Mucosa of rectum (tissue), 2 donors: ENCODE measurements at regions not wholly inside any gene's neighbourhood (a gene's known extent, or its start where the extent isn't known, plus 50 kb on each side); places are given as distances from the start of the nearest gene placed in this dataset.

Source experiments
- H3K27ac ChIP-seq, 2 donors: one replicate each; pipeline ENCODE4 v1.7.0; 2013; ENCODE audit warnings: inconsistent platforms in 2 of 2, low read depth in 2 of 2, low read length in 2 of 2
- H3K27me3 ChIP-seq, 2 donors: one replicate each; pipeline ENCODE4 v1.7.0; 2013; ENCODE audit warnings: low read length in 2 of 2; ENCODE audit not compliant: control insufficient read depth in 2 of 2, insufficient read depth in 2 of 2
- H3K36me3 ChIP-seq, 2 donors: one replicate each; pipeline ENCODE4 v1.7.0; 2013; ENCODE audit warnings: low read length in 2 of 2; ENCODE audit not compliant: control insufficient read depth in 2 of 2, insufficient read depth in 2 of 2
- H3K4me1 ChIP-seq, 2 donors: one replicate each; pipeline ENCODE4 v1.7.0; 2013; ENCODE audit warnings: low read length in 2 of 2, mild to moderate bottlenecking in 1 of 2; ENCODE audit not compliant: control insufficient read depth in 2 of 2, insufficient read depth in 2 of 2
- H3K4me3 ChIP-seq, 2 donors: one replicate each; pipeline ENCODE4 v1.7.0; 2013; ENCODE audit warnings: low read length in 2 of 2
- H3K9ac ChIP-seq, 2 donors: one replicate each; pipeline ENCODE4 v1.7.0; 2013; ENCODE audit warnings: low read length in 2 of 2, low read depth in 1 of 2, mild to moderate bottlenecking in 1 of 2
- H3K9me3 ChIP-seq, 2 donors: one replicate each; pipeline ENCODE4 v1.7.0; 2013; ENCODE audit warnings: low read length in 2 of 2; ENCODE audit not compliant: control insufficient read depth in 2 of 2
- donor health status: healthy.
- donor health status: Normal muscosa, but diverticular disease.

DNA sequence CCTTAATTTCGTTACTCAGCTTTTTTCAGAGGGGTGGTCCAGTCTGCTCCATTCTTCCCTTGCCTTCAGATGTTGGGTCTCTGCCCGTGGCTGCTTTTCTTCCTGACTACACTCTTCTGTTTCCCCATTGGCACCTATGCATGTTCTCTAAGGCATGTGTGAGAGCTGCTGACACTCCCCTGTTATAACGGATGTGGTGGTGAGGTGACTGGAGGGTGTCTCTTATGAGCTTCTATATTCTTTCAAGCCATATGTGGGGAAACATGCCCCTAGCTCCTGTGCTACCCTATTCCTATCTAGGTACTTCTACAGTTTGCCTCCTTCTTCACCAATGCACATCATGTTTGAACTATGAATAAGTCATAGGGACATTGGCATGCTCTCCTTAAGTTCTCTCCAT lies 643.2 kb downstream of the RPL10L start:
- Histone ChIP-seq H3K27ac (no peak overlapping the region), H3K9me3 (no peaks in the 10 kb centered on the region), H3K27me3 (no peaks in the 10 kb centered on the region), H3K4me1 (no peaks in the 10 kb centered on the region), H3K36me3 (no peaks in the 10 kb centered on the region), H3K4me3 (no peak overlapping the region), H3K9ac (no peak overlapping the region)

DNA sequence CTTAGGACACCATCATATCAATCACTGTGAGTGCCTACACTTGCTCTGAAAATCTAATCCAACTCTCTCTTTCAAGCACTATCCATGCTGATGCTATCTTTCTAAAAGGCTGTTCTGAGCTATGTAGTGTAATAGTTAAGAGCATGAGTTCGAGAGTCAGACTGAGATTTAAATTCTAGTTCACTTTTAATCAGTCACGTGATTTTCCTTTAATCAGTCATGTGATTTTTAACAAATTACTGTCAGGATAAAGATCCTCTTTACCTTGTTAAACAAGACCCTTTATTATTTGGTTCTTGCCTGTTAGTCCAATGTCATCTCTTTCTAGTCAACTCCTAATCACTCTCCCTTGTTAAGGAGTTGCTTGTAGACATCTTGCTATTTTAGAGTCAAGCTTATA lies 653.0 kb downstream of the RPL10L start:
- Histone ChIP-seq H3K27me3 (no peaks in the 10 kb centered on the region), H3K27ac (no peak overlapping the region), H3K36me3 (no peaks in the 10 kb centered on the region), H3K4me1 (no peaks in the 10 kb centered on the region), H3K4me3 (no peak overlapping the region), H3K9me3 (no peaks in the 10 kb centered on the region), H3K9ac (no peak overlapping the region)

DNA sequence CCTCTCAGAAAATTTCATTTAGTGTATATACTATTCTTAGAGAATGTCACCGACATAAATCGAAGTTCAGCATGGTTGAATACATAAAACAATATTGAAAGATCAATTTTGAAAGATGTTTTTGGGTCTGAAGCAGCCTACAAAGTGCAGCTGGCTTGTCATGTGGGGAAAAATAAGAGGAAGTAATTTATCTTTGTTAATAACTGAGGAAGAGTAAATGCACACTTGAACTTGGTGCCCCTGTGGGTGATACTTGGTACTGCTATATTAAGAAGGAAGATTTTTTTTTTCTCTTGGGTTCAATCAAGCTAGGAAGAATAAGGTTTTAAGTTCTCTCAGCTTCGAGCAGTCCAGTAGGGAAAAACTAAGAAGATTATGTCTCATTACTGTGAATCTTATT lies 661.3 kb downstream of the RPL10L start:
- H3K9ac ChIP-seq = no peak overlapping the region
- H3K4me1 ChIP-seq = no peaks in the 10 kb centered on the region
- no peaks in the 10 kb centered on the region for H3K36me3 ChIP-seq
- H3K9me3 ChIP-seq = no peaks in the 10 kb centered on the region
- H3K27me3 ChIP-seq = no peaks in the 10 kb centered on the region
- H3K27ac ChIP-seq = no peak overlapping the region
- H3K4me3 ChIP-seq = no peak overlapping the region

DNA sequence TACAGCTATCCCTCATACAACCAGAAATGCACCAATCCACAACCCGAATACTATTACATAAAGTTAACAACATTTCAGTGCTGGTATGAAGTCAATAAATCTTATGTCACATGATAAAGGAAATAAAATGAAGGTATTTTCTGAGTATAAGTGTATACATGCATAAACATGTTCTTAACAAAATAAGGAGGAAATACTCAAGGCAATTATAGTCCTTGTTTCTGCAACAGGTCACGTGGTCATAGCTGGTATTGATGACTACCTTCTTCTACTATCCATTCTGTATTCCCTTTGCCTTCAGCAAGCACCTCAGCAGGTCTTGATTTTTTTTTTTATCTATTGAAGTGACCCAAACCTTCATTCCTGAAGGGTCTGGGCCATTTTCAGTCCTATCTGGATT lies 675.6 kb downstream of the RPL10L start:
- Histone ChIP-seq H3K27ac (no peak overlapping the region), H3K4me3 (no peak overlapping the region), H3K9ac (no peak overlapping the region), H3K4me1 (no peaks in the 10 kb centered on the region), H3K9me3 (peaks cover 0 to 2% of the 10 kb centered on the region in 2 donors), H3K27me3 (no peaks in the 10 kb centered on the region), H3K36me3 (no peaks in the 10 kb centered on the region)

DNA sequence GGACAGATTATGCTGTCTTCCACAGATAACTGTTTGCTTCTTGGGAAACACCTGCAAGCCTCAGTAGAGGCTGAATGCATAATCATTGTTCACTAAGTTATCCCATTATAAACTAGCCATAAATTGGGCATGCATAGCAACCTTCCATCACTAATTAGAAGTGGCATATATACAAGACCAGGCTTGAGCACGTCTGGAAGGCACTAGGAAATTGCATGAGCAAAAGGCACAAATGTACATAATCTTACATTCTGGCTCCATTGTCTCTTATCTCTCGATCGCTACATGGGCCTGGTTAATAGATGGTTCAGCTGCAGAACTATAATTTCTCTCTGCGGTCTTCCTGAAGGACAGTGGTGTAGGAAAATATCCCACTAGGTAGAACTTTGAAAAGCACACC lies 679.2 kb downstream of the RPL10L start:
- no peak overlapping the region for H3K27ac ChIP-seq
- H3K36me3 ChIP-seq = no peaks in the 10 kb centered on the region

DNA sequence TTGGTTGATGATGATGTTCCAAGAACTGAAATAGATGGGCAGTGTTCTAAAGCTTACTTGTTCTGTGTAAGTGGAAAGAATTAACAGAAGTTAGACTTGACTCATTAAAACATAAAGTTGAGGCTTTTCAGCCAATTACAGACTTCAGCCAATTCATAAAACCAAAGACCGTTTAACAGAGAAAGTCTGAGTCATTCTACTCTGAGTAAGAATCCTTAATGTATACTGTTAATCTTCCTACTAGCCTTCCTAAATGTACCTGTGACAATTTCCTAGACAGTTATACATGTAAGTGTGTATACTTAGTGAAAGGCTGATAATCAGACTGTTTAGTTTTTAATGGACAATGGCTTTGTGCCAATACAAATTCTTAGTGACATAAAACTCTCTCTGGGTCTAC lies 681.0 kb downstream of the RPL10L start:
- no peak overlapping the region for H3K27ac ChIP-seq
- H3K9ac ChIP-seq = no peak overlapping the region
- no peaks in the 10 kb centered on the region for H3K9me3 ChIP-seq
- no peak overlapping the region for H3K4me3 ChIP-seq
- no peaks in the 10 kb centered on the region for H3K27me3 ChIP-seq
- H3K36me3 ChIP-seq = no peaks in the 10 kb centered on the region
- no peaks in the 10 kb centered on the region for H3K4me1 ChIP-seq

More for the DNA sequence above, 679.2 kb downstream of the RPL10L start:
- Histone ChIP-seq H3K9ac (no peak overlapping the region), H3K4me3 (no peak overlapping the region), H3K27me3 (no peaks in the 10 kb centered on the region), H3K4me1 (no peaks in the 10 kb centered on the region), H3K9me3 (peaks cover 0 to 2% of the 10 kb centered on the region in 2 donors)

DNA sequence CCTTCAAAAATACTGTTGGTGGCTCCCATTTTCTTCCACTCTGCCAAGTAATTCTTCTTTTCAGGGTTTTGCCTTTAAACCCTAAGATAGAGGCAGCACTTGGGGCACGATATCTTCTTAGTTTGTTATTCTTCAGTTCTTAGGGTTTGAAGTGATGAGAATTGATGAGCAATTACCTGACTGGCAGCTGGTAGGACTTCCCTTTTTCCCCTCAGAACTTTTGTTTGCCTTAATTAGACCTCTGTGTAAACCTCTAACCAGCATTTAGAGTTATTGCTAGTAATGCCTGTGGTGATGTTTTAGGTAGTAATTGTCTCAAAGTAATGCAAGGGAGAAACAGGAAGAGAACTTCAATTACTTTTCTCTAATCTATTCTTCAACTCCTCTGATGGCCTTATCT lies 683.5 kb downstream of the RPL10L start:
- Histone ChIP-seq H3K9me3 (no peaks in the 10 kb centered on the region), H3K9ac (no peak overlapping the region), H3K4me3 (no peak overlapping the region), H3K27ac (no peak overlapping the region), H3K36me3 (no peaks in the 10 kb centered on the region), H3K4me1 (no peaks in the 10 kb centered on the region), H3K27me3 (no peaks in the 10 kb centered on the region)

DNA sequence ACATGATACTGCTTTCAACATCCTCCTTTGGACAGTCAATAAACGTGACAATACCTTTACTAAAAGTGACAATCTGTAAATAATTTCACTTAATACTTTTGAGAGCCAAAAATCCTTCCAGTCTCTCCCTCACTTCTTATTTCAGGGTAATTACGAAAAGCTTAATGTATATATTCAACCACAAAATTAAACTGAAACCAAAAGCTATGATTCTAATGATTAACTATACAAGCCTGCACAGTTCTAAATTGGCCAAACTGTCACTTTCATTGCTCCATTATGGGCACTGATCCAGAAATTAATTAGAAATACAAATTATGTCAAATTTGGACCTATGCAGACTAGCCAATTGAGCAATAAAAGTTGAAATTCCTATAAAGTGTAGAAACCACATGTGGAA lies 696.5 kb upstream of the MIS18BP1 start:
- no peaks in the 10 kb centered on the region for H3K9me3 ChIP-seq
- H3K27me3 ChIP-seq = no peaks in the 10 kb centered on the region
- no peak overlapping the region for H3K9ac ChIP-seq
- H3K4me3 ChIP-seq = no peak overlapping the region
- no peak overlapping the region for H3K27ac ChIP-seq
- H3K36me3 ChIP-seq = no peaks in the 10 kb centered on the region
- no peaks in the 10 kb centered on the region for H3K4me1 ChIP-seq

DNA sequence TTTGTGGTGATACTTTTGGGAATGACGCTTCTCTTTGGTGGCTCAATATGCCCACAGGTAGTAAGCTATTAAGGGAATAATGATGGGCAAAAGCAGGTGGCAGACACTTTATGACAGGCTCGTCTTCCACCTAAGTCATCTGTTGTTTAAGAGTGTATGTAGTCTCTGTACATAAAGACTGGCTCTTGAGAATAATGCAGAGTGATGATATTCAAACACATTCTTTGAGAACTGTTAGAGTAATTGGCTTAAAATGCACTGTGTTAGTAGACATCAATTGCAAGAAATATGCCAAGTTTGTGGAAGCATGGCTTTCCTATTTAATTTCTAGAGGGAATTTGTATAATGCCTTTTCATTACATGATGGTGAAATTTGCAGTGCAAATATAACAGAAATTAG lies 694.8 kb upstream of the MIS18BP1 start:
- Histone ChIP-seq H3K27ac (no peak overlapping the region), H3K4me3 (no peak overlapping the region), H3K9me3 (no peaks in the 10 kb centered on the region), H3K36me3 (no peaks in the 10 kb centered on the region), H3K4me1 (no peaks in the 10 kb centered on the region), H3K27me3 (no peaks in the 10 kb centered on the region), H3K9ac (no peak overlapping the region)

DNA sequence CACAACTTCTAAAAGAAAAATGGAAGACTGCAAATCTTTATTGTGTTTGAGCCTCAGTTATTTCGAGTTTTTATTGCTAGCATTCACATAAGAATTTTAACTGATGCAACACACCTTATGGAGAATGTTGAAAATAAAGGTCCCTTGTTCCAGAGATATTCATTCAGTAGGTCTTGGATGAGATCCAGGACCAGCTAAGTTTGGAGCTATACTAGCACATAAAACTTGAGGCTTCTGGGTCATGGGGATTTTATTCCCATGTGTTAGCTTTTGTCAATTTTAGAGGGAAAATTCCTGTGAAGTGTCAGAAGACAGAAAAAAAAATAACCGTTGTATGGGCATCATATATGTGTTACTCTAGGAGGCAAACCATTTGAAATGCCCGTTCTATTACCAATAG lies 693.2 kb upstream of the MIS18BP1 start:
- H3K4me1 ChIP-seq = no peaks in the 10 kb centered on the region
- no peaks in the 10 kb centered on the region for H3K27me3 ChIP-seq

DNA sequence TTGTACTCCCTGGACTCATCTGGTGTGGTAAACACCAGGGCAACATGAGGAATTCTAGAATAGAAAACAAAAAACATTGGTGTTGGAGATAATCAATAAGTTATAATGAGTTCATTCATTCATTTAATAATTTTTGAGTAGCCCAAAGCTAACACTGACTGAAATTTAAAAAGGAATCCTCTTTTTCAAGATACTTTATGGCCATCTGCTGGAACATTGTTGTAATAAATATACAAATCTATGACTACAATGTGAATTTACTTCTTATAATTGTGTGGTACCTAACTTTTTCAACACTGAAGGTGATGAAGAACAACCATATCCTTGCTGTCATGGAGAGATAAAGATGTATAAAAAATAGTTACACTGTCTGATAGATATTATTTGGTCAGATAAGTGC lies 687.3 kb upstream of the MIS18BP1 start:
- no peak overlapping the region for H3K27ac ChIP-seq

More for the DNA sequence above, 693.2 kb upstream of the MIS18BP1 start:
- Histone ChIP-seq H3K27ac (no peak overlapping the region), H3K4me3 (no peak overlapping the region), H3K9me3 (no peaks in the 10 kb centered on the region), H3K9ac (no peak overlapping the region), H3K36me3 (no peaks in the 10 kb centered on the region)

More for the DNA sequence above, 687.3 kb upstream of the MIS18BP1 start:
- Histone ChIP-seq H3K4me1 (no peaks in the 10 kb centered on the region), H3K4me3 (no peak overlapping the region), H3K9ac (no peak overlapping the region), H3K27me3 (no peaks in the 10 kb centered on the region), H3K36me3 (no peaks in the 10 kb centered on the region), H3K9me3 (no peaks in the 10 kb centered on the region)
